Parathyroid adenoma (tissue), 2 donors: ENCODE measurements at regions not wholly inside any gene's neighbourhood (a gene's known extent, or its start where the extent isn't known, plus 50 kb on each side); places are given as distances from the start of the nearest gene placed in this dataset.

Source experiments
- H2AFZ ChIP-seq: fragments of 300-600 bp; sonication (generic); one replicate; pipeline ENCODE4 v1.7.0; 2017; ENCODE audit warnings: antibody characterized with exemption, mild to moderate bottlenecking
- H3K27ac ChIP-seq: fragments of 300-600 bp; sonication (generic); one replicate; pipeline ENCODE4 v1.7.0; 2017
- H3K27me3 ChIP-seq: fragments of 300-600 bp; sonication (generic); one replicate; pipeline ENCODE4 v1.7.0; 2017; ENCODE audit warnings: low read length; ENCODE audit not compliant: control insufficient read depth, insufficient read depth
- H3K36me3 ChIP-seq: fragments of 300-600 bp; sonication (generic); one replicate; pipeline ENCODE4 v1.7.0; 2017; ENCODE audit warnings: low read length; ENCODE audit not compliant: control insufficient read depth, insufficient read depth
- H3K4me1 ChIP-seq: fragments of 300-600 bp; sonication (generic); one replicate; pipeline ENCODE4 v1.7.0; 2017; ENCODE audit warnings: control low read depth
- H3K4me2 ChIP-seq: fragments of 300-600 bp; sonication (generic); one replicate; pipeline ENCODE4 v1.7.0; 2017; ENCODE audit warnings: low read length
- H3K4me3 ChIP-seq: fragments of 300-600 bp; sonication (generic); one replicate; pipeline ENCODE4 v1.7.0; 2017; ENCODE audit warnings: low read depth, low read length
- H3K79me2 ChIP-seq: fragments of 300-600 bp; sonication (generic); one replicate; pipeline ENCODE4 v1.7.0; 2017; ENCODE audit warnings: control low read depth
- H3K9ac ChIP-seq: fragments of 300-600 bp; sonication (generic); one replicate; pipeline ENCODE4 v1.7.0; 2017; ENCODE audit warnings: mild to moderate bottlenecking
- H3K9me3 ChIP-seq: fragments of 300-600 bp; sonication (generic); one replicate; pipeline ENCODE4 v1.7.0; 2017; ENCODE audit warnings: low read length; ENCODE audit not compliant: control insufficient read depth
- TF ChIP-seq, protein P1 (sequence below): fragments of 300-600 bp; sonication (generic); IDR thresholded peaks from one replicate; pipeline ENCODE4 v1.7.0; 2017; ENCODE audit warnings: antibody characterized with exemption, mild to moderate bottlenecking
- donor health status: primary hyperparathyroidism.

DNA sequence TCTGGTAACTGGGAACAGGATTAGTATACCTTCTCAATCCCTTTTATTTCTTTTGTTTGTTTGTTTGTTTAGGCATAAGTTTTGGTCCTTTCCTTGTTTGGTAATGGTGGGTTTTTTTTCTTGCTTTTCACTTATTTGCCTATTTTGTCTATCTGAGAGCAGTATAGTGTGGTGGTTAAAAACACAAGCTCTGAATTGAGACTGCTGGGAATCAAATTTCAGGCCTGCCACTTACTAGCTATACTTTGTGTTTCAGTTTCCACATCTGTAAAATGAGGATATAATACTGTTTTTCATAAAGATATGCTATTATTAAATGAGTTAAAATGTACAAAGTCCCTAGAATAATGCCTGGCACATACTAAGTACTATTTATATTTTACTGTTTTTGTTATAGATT lies 81.6 kb upstream of the IVNS1ABP start:
- Histone ChIP-seq H3K36me3 (no peaks in the 10 kb centered on the region), H3K4me3 (no peak overlapping the region), H3K27me3 (no peaks in the 10 kb centered on the region), H3K4me1 (no peaks in the 10 kb centered on the region), H3K9ac (no peak overlapping the region), H3K79me2 (no peaks in the 10 kb centered on the region), H3K27ac (no peak overlapping the region), H3K9me3 (no peaks in the 10 kb centered on the region), H3K4me2 (no peak overlapping the region), H2AFZ (no peak overlapping the region)
- TF ChIP-seq, protein P1, sequence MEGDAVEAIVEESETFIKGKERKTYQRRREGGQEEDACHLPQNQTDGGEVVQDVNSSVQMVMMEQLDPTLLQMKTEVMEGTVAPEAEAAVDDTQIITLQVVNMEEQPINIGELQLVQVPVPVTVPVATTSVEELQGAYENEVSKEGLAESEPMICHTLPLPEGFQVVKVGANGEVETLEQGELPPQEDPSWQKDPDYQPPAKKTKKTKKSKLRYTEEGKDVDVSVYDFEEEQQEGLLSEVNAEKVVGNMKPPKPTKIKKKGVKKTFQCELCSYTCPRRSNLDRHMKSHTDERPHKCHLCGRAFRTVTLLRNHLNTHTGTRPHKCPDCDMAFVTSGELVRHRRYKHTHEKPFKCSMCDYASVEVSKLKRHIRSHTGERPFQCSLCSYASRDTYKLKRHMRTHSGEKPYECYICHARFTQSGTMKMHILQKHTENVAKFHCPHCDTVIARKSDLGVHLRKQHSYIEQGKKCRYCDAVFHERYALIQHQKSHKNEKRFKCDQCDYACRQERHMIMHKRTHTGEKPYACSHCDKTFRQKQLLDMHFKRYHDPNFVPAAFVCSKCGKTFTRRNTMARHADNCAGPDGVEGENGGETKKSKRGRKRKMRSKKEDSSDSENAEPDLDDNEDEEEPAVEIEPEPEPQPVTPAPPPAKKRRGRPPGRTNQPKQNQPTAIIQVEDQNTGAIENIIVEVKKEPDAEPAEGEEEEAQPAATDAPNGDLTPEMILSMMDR, result no peak

DNA sequence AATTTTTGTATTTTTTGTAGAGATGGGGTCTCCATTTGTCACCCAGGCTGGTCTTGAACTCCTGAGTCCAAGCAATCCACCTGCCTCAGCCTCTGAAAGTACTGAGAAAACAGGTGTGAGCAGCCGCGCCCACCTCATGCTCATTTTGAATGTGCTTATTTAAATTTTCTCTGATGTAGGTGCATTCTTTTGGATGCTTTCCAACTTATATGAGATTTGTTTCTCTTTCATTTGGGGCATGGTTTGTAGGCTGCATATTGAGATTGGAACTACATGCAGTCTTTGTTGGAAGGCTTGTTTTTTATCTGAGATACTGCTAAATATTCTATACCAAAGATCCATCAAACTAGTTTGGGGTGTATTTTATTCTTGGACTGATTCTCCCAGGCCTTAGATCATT lies 81.0 kb upstream of the IVNS1ABP start:
- Histone ChIP-seq H3K27me3 (no peaks in the 10 kb centered on the region), H3K36me3 (no peaks in the 10 kb centered on the region), H3K9me3 (no peaks in the 10 kb centered on the region), H3K79me2 (no peaks in the 10 kb centered on the region), H3K27ac (no peak overlapping the region), H3K4me3 (no peak overlapping the region), H3K9ac (no peak overlapping the region), H2AFZ (no peak overlapping the region), H3K4me2 (no peak overlapping the region), H3K4me1 (no peaks in the 10 kb centered on the region)
- TF ChIP-seq, protein P1, result no peak

DNA sequence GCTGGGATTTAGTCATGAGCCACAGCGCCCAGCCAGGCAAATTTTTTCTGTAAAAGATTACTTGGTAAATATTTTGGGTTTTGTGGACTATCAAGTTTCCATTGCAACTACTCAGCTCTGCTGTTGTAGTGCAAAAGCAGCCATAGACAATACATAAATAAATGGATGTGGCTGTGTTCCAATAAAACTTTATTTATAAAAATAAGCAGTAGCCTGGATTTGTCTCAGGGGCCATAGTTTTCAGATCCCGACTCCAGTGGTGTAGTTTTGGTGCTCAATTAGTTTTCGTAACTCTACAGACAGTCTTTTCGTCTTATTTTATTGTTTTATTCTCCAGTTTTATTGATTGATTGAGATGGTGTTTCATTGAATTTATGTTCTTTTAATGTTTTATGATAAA lies 80.1 kb upstream of the IVNS1ABP start:
- Histone ChIP-seq H3K4me3 (no peak overlapping the region), H3K4me2 (no peak overlapping the region), H3K9me3 (no peaks in the 10 kb centered on the region), H3K9ac (no peak overlapping the region), H2AFZ (no peak overlapping the region), H3K4me1 (no peaks in the 10 kb centered on the region), H3K27me3 (no peaks in the 10 kb centered on the region), H3K79me2 (no peaks in the 10 kb centered on the region), H3K36me3 (no peaks in the 10 kb centered on the region), H3K27ac (no peak overlapping the region)
- TF ChIP-seq, protein P1, result no peak

DNA sequence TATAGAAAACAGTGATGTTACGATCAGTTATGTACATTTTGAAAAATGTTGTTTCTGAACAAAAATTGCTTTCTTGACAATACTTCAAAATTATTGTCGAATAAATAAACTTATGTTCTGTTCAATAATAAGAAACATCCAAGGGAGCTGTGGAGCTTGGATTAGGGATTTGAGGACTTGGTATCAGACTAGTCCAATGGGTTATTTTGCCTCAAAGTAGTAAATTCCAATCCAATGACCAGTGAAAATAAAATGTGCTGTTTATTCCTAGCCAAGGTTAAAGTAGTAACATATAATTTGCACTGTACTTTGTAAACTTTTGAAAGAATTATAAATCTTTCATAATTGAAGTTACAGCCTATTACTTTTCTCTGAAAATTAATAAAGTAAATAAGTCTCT lies 79.1 kb upstream of the IVNS1ABP start:
- Histone ChIP-seq H3K4me2 (no peak overlapping the region), H3K79me2 (no peaks in the 10 kb centered on the region), H3K27ac (no peak overlapping the region), H2AFZ (no peak overlapping the region), H3K9ac (no peak overlapping the region), H3K27me3 (no peaks in the 10 kb centered on the region), H3K36me3 (no peaks in the 10 kb centered on the region), H3K4me1 (no peaks in the 10 kb centered on the region), H3K9me3 (no peaks in the 10 kb centered on the region), H3K4me3 (no peak overlapping the region)
- TF ChIP-seq, protein P1, result no peak

DNA sequence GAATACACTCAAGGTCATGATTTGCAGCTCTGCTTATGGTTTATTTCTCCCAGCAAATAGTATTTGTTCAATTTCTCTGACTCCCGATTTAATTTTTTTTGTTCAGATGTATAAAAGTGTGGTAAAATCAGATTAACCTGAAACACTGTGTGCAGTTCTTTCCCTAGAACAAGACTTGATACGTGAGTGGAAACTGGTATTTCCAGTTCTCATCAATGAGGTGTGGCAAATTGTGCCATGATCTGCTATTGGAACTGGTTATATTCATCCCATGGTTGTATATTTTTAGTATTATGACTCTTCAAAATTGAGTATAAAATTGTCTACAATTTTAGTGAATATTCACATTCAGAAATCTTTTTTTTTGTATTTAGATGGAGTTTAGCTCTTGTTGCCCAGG lies 76.8 kb upstream of the IVNS1ABP start:
- Histone ChIP-seq H3K4me1 (no peaks in the 10 kb centered on the region), H3K4me2 (peak overlapping the region; percentile 76), H3K9me3 (no peaks in the 10 kb centered on the region), H3K79me2 (no peaks in the 10 kb centered on the region), H3K27ac (peak overlapping the region; percentile 75), H3K9ac (no peak overlapping the region), H3K4me3 (peak overlapping the region; percentile 42), H2AFZ (peak overlapping the region; percentile 58), H3K36me3 (no peaks in the 10 kb centered on the region), H3K27me3 (no peaks in the 10 kb centered on the region)
- TF ChIP-seq, protein P1, result no peak
